BJ (cell line): ENCODE measurements at regions not wholly inside any gene's neighbourhood (a gene's known extent, or its start where the extent isn't known, plus 50 kb on each side); places are given as distances from the start of the nearest gene placed in this dataset.

Source experiments
- CTCF ChIA-PET: fragments of 350-600 bp; formaldehyde crosslinking; extraction: SDS; loops from one replicate; lab custom pipeline; 2021; ENCODE audit warnings: antibody characterized with exemption, inconsistent platforms; lab: Yijun Ruan, JAX
- POLR2A ChIA-PET: fragments of 300-600 bp; sonication (Branson Sonifier 250); formaldehyde crosslinking; extraction: SDS; loops from one replicate; lab custom pipeline; 2021; ENCODE audit warnings: antibody characterized with exemption; lab: Charles Lee
- DNase-seq: peaks from one replicate; pipeline ENCODE4 v3.0.0-alpha.2; 2011; ENCODE audit warnings: low read depth
- H3K27me3 ChIP-seq: 2 replicates; pipeline ENCODE4 v1.6.0; 2011; ENCODE audit warnings: low read length; ENCODE audit not compliant: control insufficient read depth, insufficient read depth
- H3K36me3 ChIP-seq: 2 replicates; pipeline ENCODE4 v1.5.1; 2011; ENCODE audit warnings: low read length; ENCODE audit not compliant: control insufficient read depth, insufficient read depth
- H3K4me3 ChIP-seq: 2 replicates; pipeline ENCODE4 v1.5.1; 2011; ENCODE audit warnings: low read depth, mild to moderate bottlenecking, control low read depth, low read length
- TF ChIP-seq, protein P1 (sequence below): IDR thresholded peaks from 2 replicates; pipeline ENCODE4 v1.5.1; 2011; ENCODE audit warnings: low read depth, mild to moderate bottlenecking, control low read depth, inconsistent platforms, low read length, moderate library complexity; ENCODE audit not compliant: insufficient read depth

GRCh38 chr9:106751681-106752080 lies 111.3 kb upstream of the ZNF462 start:
- CTCF ChIA-PET = no interaction called here
- POLR2A ChIA-PET = no interaction called here
- H3K36me3 ChIP-seq = no peaks in the 10 kb centered on the region
- H3K4me3 ChIP-seq = no peak overlapping the region
- TF ChIP-seq, protein P1, sequence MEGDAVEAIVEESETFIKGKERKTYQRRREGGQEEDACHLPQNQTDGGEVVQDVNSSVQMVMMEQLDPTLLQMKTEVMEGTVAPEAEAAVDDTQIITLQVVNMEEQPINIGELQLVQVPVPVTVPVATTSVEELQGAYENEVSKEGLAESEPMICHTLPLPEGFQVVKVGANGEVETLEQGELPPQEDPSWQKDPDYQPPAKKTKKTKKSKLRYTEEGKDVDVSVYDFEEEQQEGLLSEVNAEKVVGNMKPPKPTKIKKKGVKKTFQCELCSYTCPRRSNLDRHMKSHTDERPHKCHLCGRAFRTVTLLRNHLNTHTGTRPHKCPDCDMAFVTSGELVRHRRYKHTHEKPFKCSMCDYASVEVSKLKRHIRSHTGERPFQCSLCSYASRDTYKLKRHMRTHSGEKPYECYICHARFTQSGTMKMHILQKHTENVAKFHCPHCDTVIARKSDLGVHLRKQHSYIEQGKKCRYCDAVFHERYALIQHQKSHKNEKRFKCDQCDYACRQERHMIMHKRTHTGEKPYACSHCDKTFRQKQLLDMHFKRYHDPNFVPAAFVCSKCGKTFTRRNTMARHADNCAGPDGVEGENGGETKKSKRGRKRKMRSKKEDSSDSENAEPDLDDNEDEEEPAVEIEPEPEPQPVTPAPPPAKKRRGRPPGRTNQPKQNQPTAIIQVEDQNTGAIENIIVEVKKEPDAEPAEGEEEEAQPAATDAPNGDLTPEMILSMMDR = no peak
- DNase-seq = no peak
- H3K27me3 ChIP-seq = no peaks in the 10 kb centered on the region

DNA sequence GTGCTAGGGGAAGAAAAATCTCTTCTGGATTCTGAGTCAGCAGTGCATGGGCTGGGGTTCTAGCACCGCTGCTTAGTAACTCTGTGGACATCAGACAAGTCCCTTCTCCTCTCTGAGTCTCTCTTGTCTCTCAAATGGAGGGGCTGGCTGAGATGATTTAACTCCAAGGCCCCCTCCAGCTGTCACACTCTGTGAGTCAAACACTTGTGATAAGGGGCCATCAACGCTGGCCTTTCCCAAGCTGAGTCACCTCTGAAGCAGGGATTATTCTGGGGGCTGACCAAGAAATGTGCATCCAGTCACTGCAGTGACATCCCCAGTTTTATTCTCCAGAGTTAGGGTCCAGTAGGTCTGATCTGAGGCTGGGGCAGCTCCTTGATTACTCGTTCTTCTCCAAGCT lies 110.4 kb upstream of the ZNF462 start:
- POLR2A ChIA-PET = no interaction called here
- DNase-seq = no peak
- TF ChIP-seq, protein P1 = no peak
- Histone ChIP-seq H3K27me3 (no peaks in the 10 kb centered on the region), H3K4me3 (no peak overlapping the region), H3K36me3 (no peaks in the 10 kb centered on the region)
- CTCF ChIA-PET = no interaction called here

GRCh38 chr9:106753155-106753671 lies 109.8 kb upstream of the ZNF462 start:
- POLR2A ChIA-PET = no interaction called here
- TF ChIP-seq, protein P1 = no peak
- DNase-seq = no peak
- H3K4me3 ChIP-seq = no peak overlapping the region
- H3K27me3 ChIP-seq = no peaks in the 10 kb centered on the region
- no peaks in the 10 kb centered on the region for H3K36me3 ChIP-seq
- CTCF ChIA-PET = no interaction called here

- CTCF ChIA-PET = no interaction called here
- Histone ChIP-seq H3K36me3 (no peaks in the 10 kb centered on the region), H3K4me3 (no peak overlapping the region), H3K27me3 (no peaks in the 10 kb centered on the region)
- POLR2A ChIA-PET = no interaction called here
- TF ChIP-seq, protein P1 = no peak
- DNase-seq = no peak
Observed at GRCh38 chr9:106755736-106756135, 107.2 kb upstream of the ZNF462 start.

DNA sequence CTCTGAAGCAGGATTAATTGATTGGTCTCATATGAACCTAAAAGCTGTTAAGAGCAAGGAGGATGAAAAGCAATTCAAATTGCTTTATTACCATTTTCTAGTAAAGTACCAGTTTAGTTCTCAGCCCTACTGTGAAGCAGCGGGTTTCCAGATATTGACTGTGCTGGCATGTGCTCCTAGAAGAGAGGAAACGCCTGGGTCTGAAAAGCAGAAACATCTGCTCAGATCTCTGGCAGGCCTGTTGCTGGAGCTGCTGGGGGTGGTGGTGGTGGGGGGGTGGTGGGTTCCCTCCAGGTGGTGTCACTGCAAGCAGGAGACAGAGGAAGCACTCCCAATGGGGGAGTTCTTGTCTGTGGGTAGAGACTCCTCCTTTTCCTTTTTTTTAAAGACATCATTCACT lies 105.5 kb upstream of the ZNF462 start:
- Histone ChIP-seq H3K27me3 (no peaks in the 10 kb centered on the region), H3K4me3 (no peak overlapping the region), H3K36me3 (no peaks in the 10 kb centered on the region)
- ChIA-PET CTCF (no interaction called here), POLR2A (no interaction called here)
- TF ChIP-seq, protein P1 = no peak
- DNase-seq = no peak
